H1 (cell line): ENCODE measurements at regions not wholly inside any gene's neighbourhood (a gene's known extent, or its start where the extent isn't known, plus 50 kb on each side); places are given as distances from the start of the nearest gene placed in this dataset.

Experiments used
- CTCF ChIA-PET: fragments of 300-600 bp; sonication (Branson Sonifier 250); formaldehyde crosslinking; loops from one replicate; lab custom pipeline; 2021; ENCODE audit not compliant: partially characterized antibody; lab: Charles Lee
- POLR2A ChIA-PET: fragments of 300-600 bp; sonication (Branson Sonifier 250); formaldehyde crosslinking; loops from one replicate; lab custom pipeline; 2021; ENCODE audit warnings: inconsistent platforms; ENCODE audit not compliant: partially characterized antibody; lab: Charles Lee
- DNase-seq, 2 experiments: peaks; one replicate each; pipeline versions ENCODE4 v3.0.0 to v3.0.0-alpha.2; 2010 to 2022; ENCODE audit warnings: low spot score in 2 of 2, low read depth in 1 of 2, mixed read lengths in 1 of 2
- FAIRE-seq: peaks from 2 replicates; lab custom pipeline; 2011; peaks lifted over from hg19 to GRCh38; lab: Jason Lieb, UNC
- H2AFZ ChIP-seq: 2 replicates; pipeline ENCODE4 v1.8.1; 2012; ENCODE audit warnings: low read length, inconsistent platforms
- H2AK5ac ChIP-seq: 2 replicates; pipeline ENCODE4 v1.6.1; 2013; ENCODE audit warnings: low read depth, low read length
- H2BK120ac ChIP-seq: replicated peaks from 2 replicates; pipeline ENCODE3; 2013; ENCODE audit warnings: low read depth, low read length, inconsistent platforms
- H2BK12ac ChIP-seq: 2 replicates; pipeline ENCODE4 v1.6.1; 2013; ENCODE audit warnings: low read depth, low read length
- H2BK15ac ChIP-seq: 2 replicates; pipeline ENCODE4 v1.6.1; 2013; ENCODE audit warnings: low read length
- H2BK20ac ChIP-seq: 2 replicates; pipeline ENCODE4 v1.6.1; 2013; ENCODE audit warnings: low read length
- H2BK5ac ChIP-seq: 2 replicates; pipeline ENCODE4 v1.6.1; 2013; ENCODE audit warnings: low read depth, low read length
- H3K14ac ChIP-seq: 2 replicates; pipeline ENCODE4 v1.6.1; 2013; ENCODE audit warnings: inconsistent platforms; ENCODE audit not compliant: insufficient read length
- H3K18ac ChIP-seq: 2 replicates; pipeline ENCODE4 v1.6.1; 2013; ENCODE audit warnings: low read length; ENCODE audit errors: extremely low read depth
- H3K23ac ChIP-seq: 2 replicates; pipeline ENCODE4 v1.6.1; 2013; ENCODE audit warnings: inconsistent platforms; ENCODE audit not compliant: insufficient read length
- H3K23me2 ChIP-seq: 2 replicates; pipeline ENCODE4 v1.6.1; 2013; ENCODE audit warnings: low read depth, low read length
- H3K27ac ChIP-seq: 2 replicates; pipeline ENCODE4 v1.6.1; 2011; ENCODE audit warnings: low read depth, low read length, inconsistent platforms
- H3K27me3 ChIP-seq, 4 experiments: replicated peaks in 1 of 4; 1 replicate in 1 of 4; 2 replicates in 3 of 4; pipeline versions ENCODE4 v1.6.1 to v1.8.1; 2011 to 2013; ENCODE audit warnings: low read length in 3 of 4, mild to moderate bottlenecking in 3 of 4, inconsistent platforms in 2 of 4, mixed read lengths in 2 of 4, moderate library complexity in 1 of 4; ENCODE audit not compliant: control insufficient read depth in 3 of 4, insufficient read depth in 3 of 4; ENCODE audit errors: extremely low read depth in 1 of 4
- H3K36me3 ChIP-seq, 4 experiments: 2 replicates each; pipeline versions ENCODE4 v1.6.1 to v1.8.1; 2011 to 2013; ENCODE audit warnings: mild to moderate bottlenecking in 4 of 4, low read length in 3 of 4, moderate library complexity in 2 of 4, control low read depth in 1 of 4, inconsistent platforms in 1 of 4; ENCODE audit not compliant: insufficient read depth in 4 of 4, control insufficient read depth in 2 of 4
- H3K4ac ChIP-seq: replicated peaks from 2 replicates; pipeline ENCODE3; 2013; ENCODE audit warnings: low read length, low read depth, mixed read lengths, inconsistent platforms; ENCODE audit not compliant: insufficient read length
- H3K4me1 ChIP-seq, 4 experiments: replicated peaks in 1 of 4; 1 replicate in 1 of 4; 2 replicates in 3 of 4; pipeline versions ENCODE4 v1.6.1 to v1.8.1; 2011 to 2013; ENCODE audit warnings: low read length in 3 of 4, inconsistent platforms in 2 of 4, mixed read lengths in 1 of 4; ENCODE audit not compliant: insufficient read depth in 4 of 4, control insufficient read depth in 3 of 4
- H3K4me2 ChIP-seq, 2 experiments: 2 replicates each; pipeline versions ENCODE4 v1.6.1 to v1.8.1; 2011 to 2013; ENCODE audit warnings: low read depth in 2 of 2, low read length in 2 of 2, control low read depth in 1 of 2, inconsistent platforms in 1 of 2, mild to moderate bottlenecking in 1 of 2; ENCODE audit not compliant: insufficient read depth in 1 of 2
- H3K4me3 ChIP-seq, 4 experiments: fragments of 200-600, 300-600 bp in 1 of 4; sonication (generic), shearing (Covaris generic), sonication (Bioruptor Twin) in 1 of 4; 2 replicates each; pipeline versions ENCODE4 v1.5.1 to v1.8.1; 2011 to 2016; ENCODE audit warnings: low read length in 4 of 4, low read depth in 3 of 4, control low read depth in 2 of 4, inconsistent platforms in 2 of 4, mild to moderate bottlenecking in 2 of 4, mixed read lengths in 1 of 4, moderate library complexity in 1 of 4; ENCODE audit not compliant: insufficient read depth in 2 of 4; ENCODE audit errors: extremely low read depth in 1 of 4
- H3K56ac ChIP-seq: replicated peaks from 2 replicates; pipeline ENCODE3; 2013; ENCODE audit warnings: low read depth, mild to moderate bottlenecking, mixed read lengths, low read length, inconsistent platforms; ENCODE audit not compliant: insufficient read length
- H3K79me1 ChIP-seq: 2 replicates; pipeline ENCODE4 v1.6.1; 2013; ENCODE audit warnings: low read depth, low read length, control low read depth
- H3K79me2 ChIP-seq, 2 experiments: 2 replicates each; pipeline versions ENCODE4 v1.6.1 to v1.8.1; 2012 to 2013; ENCODE audit warnings: low read length in 2 of 2, mild to moderate bottlenecking in 2 of 2, inconsistent platforms in 1 of 2; ENCODE audit not compliant: insufficient read depth in 2 of 2, control insufficient read depth in 1 of 2
- H3K9ac ChIP-seq, 4 experiments: replicated peaks in 1 of 4; 1 replicate in 1 of 4; 2 replicates in 3 of 4; pipeline versions ENCODE4 v1.6.1 to v1.8.1; 2011 to 2013; ENCODE audit warnings: low read depth in 3 of 4, low read length in 3 of 4, control low read depth in 2 of 4, mild to moderate bottlenecking in 2 of 4, moderate library complexity in 2 of 4, inconsistent platforms in 1 of 4; ENCODE audit errors: extremely low read depth in 1 of 4
- H3K9me3 ChIP-seq, 2 experiments: 2 replicates each; pipeline versions ENCODE4 v1.6.1 to v1.8.1; 2012 to 2013; ENCODE audit warnings: mild to moderate bottlenecking in 2 of 2, moderate library complexity in 2 of 2, control low read depth in 1 of 2, inconsistent platforms in 1 of 2, low read depth in 1 of 2, low read length in 1 of 2, mixed read lengths in 1 of 2; ENCODE audit not compliant: insufficient read depth in 2 of 2
- H4K20me1 ChIP-seq, 2 experiments: replicated peaks in 1 of 2; 2 replicates each; pipeline versions ENCODE3 to v1.8.1; 2011 to 2013; ENCODE audit warnings: inconsistent platforms in 2 of 2, low read length in 2 of 2, mild to moderate bottlenecking in 1 of 2; ENCODE audit not compliant: insufficient read depth in 2 of 2, control insufficient read depth in 1 of 2
- H4K5ac ChIP-seq: 2 replicates; pipeline ENCODE4 v1.6.1; 2013; ENCODE audit warnings: low read length, low read depth, mixed read lengths, inconsistent platforms; ENCODE audit not compliant: insufficient read length
- H4K8ac ChIP-seq: 2 replicates; pipeline ENCODE4 v1.8.0; 2013; ENCODE audit warnings: mild to moderate bottlenecking, moderate library complexity, low read length, inconsistent platforms; ENCODE audit not compliant: insufficient read depth; ENCODE audit errors: extremely low read depth
- H4K91ac ChIP-seq: replicated peaks from 2 replicates; pipeline ENCODE3; 2013; ENCODE audit warnings: low read length, mixed read lengths, inconsistent platforms; ENCODE audit not compliant: insufficient read length
- BACH1 ChIP-seq: IDR thresholded peaks from 2 replicates; pipeline ENCODE4 v1.6.1; 2012; ENCODE audit warnings: low read length, improper control_type of control experiment
- BRCA1 ChIP-seq: IDR thresholded peaks from 2 replicates; pipeline ENCODE4 v1.6.1; 2012; ENCODE audit warnings: low read depth, low read length, improper control_type of control experiment
- CBX8 ChIP-seq: fragments of 300-800, 300-1000 bp; sonication (generic); IDR thresholded peaks from 2 replicates; pipeline ENCODE4 v1.7.1; 2016; ENCODE audit warnings: low read depth, low read length, borderline replicate concordance
- CTCF ChIP-seq, 3 experiments: IDR thresholded peaks; 1 replicate in 2 of 3; 2 replicates in 1 of 3; pipeline versions ENCODE4 v1.5.1 to v1.6.1; 2011; ENCODE audit warnings: low read length in 3 of 3, mild to moderate bottlenecking in 3 of 3, inconsistent platforms in 2 of 3, low read depth in 1 of 3, moderate library complexity in 1 of 3; ENCODE audit not compliant: insufficient read depth in 1 of 3; ENCODE audit errors: control extremely low read depth in 1 of 3
- EGR1 ChIP-seq: IDR thresholded peaks from 2 replicates; pipeline ENCODE4 v1.6.1; 2011; ENCODE audit warnings: low read depth, low read length, borderline replicate concordance
- POU5F1 ChIP-seq: IDR thresholded peaks from 2 replicates; pipeline ENCODE4 v1.6.1; 2011; ENCODE audit warnings: low read depth, mild to moderate bottlenecking, low read length, moderate library complexity
- TAF1 ChIP-seq: IDR thresholded peaks from 2 replicates; pipeline ENCODE4 v1.6.1; 2011; ENCODE audit warnings: mild to moderate bottlenecking, low read depth, low read length
- TBP ChIP-seq: IDR thresholded peaks from 2 replicates; pipeline ENCODE4 v1.6.1; 2011; ENCODE audit warnings: low read depth, low read length, improper control_type of control experiment
- WGBS, 2 experiments: shearing (Covaris generic) in 1 of 2; methylation state at CpG; one replicate each; pipeline versions ENCODE4 v1.1.6 to v1.1.7; 2013 to 2015; ENCODE audit warnings: low lambda C conversion rate in 2 of 2, mixed read lengths in 2 of 2, inconsistent platforms in 1 of 2, low coverage in 1 of 2, missing lambda C conversion rate in 1 of 2; ENCODE audit not compliant: insufficient replicate concordance in 2 of 2, insufficient coverage in 1 of 2, insufficient read length in 1 of 2; ENCODE audit errors: extremely low coverage in 1 of 2, missing lambda C conversion rate in 1 of 2; 5-methylcytosine and 5-hydroxymethylcytosine counted together

- Histone ChIP-seq H4K20me1 (no peaks in the 10 kb centered on the region), H3K23ac (no peak overlapping the region), H2BK20ac (no peak overlapping the region), H2AK5ac (no peak overlapping the region), H3K36me3 (no peaks in the 10 kb centered on the region), H4K8ac (no peak overlapping the region), H2BK120ac (no peak overlapping the region), H3K9ac (no peak overlapping the region), H3K56ac (no peak overlapping the region), H2BK12ac (no peak overlapping the region), H2BK5ac (no peak overlapping the region), H4K91ac (no peak overlapping the region), H2BK15ac (no peak overlapping the region), H3K4me3 (no peak overlapping the region), H3K27ac (no peak overlapping the region), H3K4me2 (no peak overlapping the region), H3K14ac (no peak overlapping the region), H3K9me3 (no peaks in the 10 kb centered on the region), H3K18ac (no peak overlapping the region), H3K79me1 (no peaks in the 10 kb centered on the region), H3K23me2 (no peaks in the 10 kb centered on the region), H3K27me3 (no peaks in the 10 kb centered on the region), H3K79me2 (no peaks in the 10 kb centered on the region), H4K5ac (no peak overlapping the region), H2AFZ (no peak overlapping the region), H3K4me1 (no peaks in the 10 kb centered on the region), H3K4ac (no peak overlapping the region)
- ChIA-PET POLR2A (no interaction called here), CTCF (interaction anchor here (1.1 kb wide), 1 partner anchor 12 kb away, joined by 4 read pairs; no protein-coding TSS in a partner anchor)
- TF ChIP-seq POU5F1 (no peak), CBX8 (no peak), TBP (no peak), TAF1 (no peak), BRCA1 (no peak), CTCF (IDR thresholded peaks at IDR 0.05; ENCODE audit: control extremely low read depth in 1 of 3, insufficient read depth in 1 of 3, low read depth in 1 of 3, low read length in 3 of 3) (no peak), BACH1 (no peak), EGR1 (no peak)
- 89% methylated on average over 3 of the region's 3 CpGs; no CpG with 5 or more reads in 1 of the 2 experiments for WGBS, 2 experiments
- FAIRE-seq (no peak), DNase-seq (no peak)
These were observed 167.8 kb upstream of the SCN7A start for GRCh38 chr2:166661824-166662223.
